ENCODE measurements at regions not wholly inside any gene's neighbourhood (a gene's known extent, or its start where the extent isn't known, plus 50 kb on each side); places are given as distances from the start of the nearest gene placed in this dataset.

GRCh38 chrX:147859666-147860065 lies 52.1 kb upstream of the FMR1 start:
- TF ChIP-seq CTCF (conservative IDR thresholded peaks at IDR 0.05; ENCODE audit: low read length) (no peak), EZH2phosphoT487 (IDR thresholded peaks at IDR 0.05; ENCODE audit: borderline replicate concordance) (no peak)

All from Loucy (cell line).